CD4-positive, CD25-positive, alpha-beta regulatory T cell (primary cell): ENCODE measurements at regions not wholly inside any gene's neighbourhood (a gene's known extent, or its start where the extent isn't known, plus 50 kb on each side); places are given as distances from the start of the nearest gene placed in this dataset.
"Not testable (repeated sequence)": the region's sequence is repeated elsewhere in the genome, so short reads cannot be mapped to it uniquely, and the experiment has no call there.

Experiments used
- ATAC-seq, 2 donors: fragments of 150-1000 bp; cut with Tn5 transposase; one replicate each; pipeline ENCODE4 v1.10.0; 2021; ENCODE audit warnings: low read depth in 2 of 2, moderate number of reproducible peaks in 2 of 2, moderate library complexity in 1 of 2
- DNase-seq, 3 donors: peaks; one replicate each; pipeline versions ENCODE4 v3.0.0 to v3.0.0-alpha.2; 2012 to 2022; ENCODE audit warnings: mixed read lengths in 1 of 3
- H3K27ac ChIP-seq: one replicate; pipeline ENCODE4 v1.7.0; 2013; ENCODE audit warnings: mild to moderate bottlenecking, low read length; ENCODE audit not compliant: insufficient read depth, poor library complexity, severe bottlenecking
- H3K27me3 ChIP-seq: one replicate; pipeline ENCODE4 v1.7.0; 2013; ENCODE audit warnings: low read length; ENCODE audit not compliant: control insufficient read depth, insufficient read depth
- H3K36me3 ChIP-seq: one replicate; pipeline ENCODE4 v1.7.0; 2013; ENCODE audit warnings: mild to moderate bottlenecking, low read length, moderate library complexity; ENCODE audit not compliant: control insufficient read depth, insufficient read depth
- H3K4me1 ChIP-seq: 2 replicates; pipeline ENCODE4 v1.7.0; 2013; ENCODE audit warnings: mild to moderate bottlenecking, low read length; ENCODE audit not compliant: insufficient read depth, control insufficient read depth, poor library complexity, severe bottlenecking
- H3K4me3 ChIP-seq: one replicate; pipeline ENCODE4 v1.7.0; 2013; ENCODE audit warnings: low read depth, mild to moderate bottlenecking, low read length, moderate library complexity
- H3K9me3 ChIP-seq, 2 experiments: 1 replicate in 1 of 2; 2 replicates in 1 of 2; pipeline ENCODE4 v1.7.0; 2013; ENCODE audit warnings: low read length in 2 of 2, mild to moderate bottlenecking in 1 of 2, moderate library complexity in 1 of 2; ENCODE audit not compliant: control insufficient read depth in 2 of 2
- H3K27ac Mint-ChIP-seq, 3 donors: one replicate each; pipeline ENCODE4 v1.8.0; 2020 to 2022; ENCODE audit warnings: mild to moderate bottlenecking in 3 of 3, mixed read lengths in 3 of 3, moderate library complexity in 2 of 3
- H3K27me3 Mint-ChIP-seq: one replicate; pipeline ENCODE4 v1.8.0; 2022; ENCODE audit warnings: mild to moderate bottlenecking, mixed read lengths
- H3K36me3 Mint-ChIP-seq: one replicate; pipeline ENCODE4 v1.8.0; 2020; ENCODE audit warnings: mixed read lengths
- H3K4me1 Mint-ChIP-seq, 4 donors: one replicate each; pipeline ENCODE4 v1.8.0; 2020 to 2022; ENCODE audit warnings: mixed read lengths in 4 of 4, mild to moderate bottlenecking in 1 of 4
- H3K4me3 Mint-ChIP-seq, 4 donors: one replicate each; pipeline ENCODE4 v1.8.0; 2020 to 2022; ENCODE audit warnings: mild to moderate bottlenecking in 4 of 4, mixed read lengths in 4 of 4, moderate library complexity in 3 of 4
- H3K9me3 Mint-ChIP-seq, 7 donors: one replicate each; pipeline ENCODE4 v1.8.0; 2020 to 2022; ENCODE audit warnings: mixed read lengths in 7 of 7, mild to moderate bottlenecking in 3 of 7, moderate library complexity in 2 of 7

GRCh38 chr11:112532506-112532905 is 271.8 kb upstream of the PLET1 start:
- no peaks in the 10 kb centered on the region for H3K36me3 ChIP-seq
- H3K27me3 ChIP-seq: peaks cover 7% of the 10 kb centered on the region
- H3K27ac Mint-ChIP-seq: no peak overlapping the region
- H3K4me3 Mint-ChIP-seq: no peak overlapping the region
- H3K36me3 Mint-ChIP-seq: no peaks in the 10 kb centered on the region
- H3K4me1 ChIP-seq: no peaks in the 10 kb centered on the region
- peaks cover 0 to 3% (median 0%) of the 10 kb centered on the region in 7 donors for H3K9me3 Mint-ChIP-seq
- no peak overlapping the region for H3K27ac ChIP-seq
- no peak for DNase-seq
- H3K4me1 Mint-ChIP-seq: no peaks in the 10 kb centered on the region
- H3K27me3 Mint-ChIP-seq: no peaks in the 10 kb centered on the region
- H3K4me3 ChIP-seq: no peak overlapping the region
- no peaks in the 10 kb centered on the region for H3K9me3 ChIP-seq
- ATAC-seq: no peak

DNA sequence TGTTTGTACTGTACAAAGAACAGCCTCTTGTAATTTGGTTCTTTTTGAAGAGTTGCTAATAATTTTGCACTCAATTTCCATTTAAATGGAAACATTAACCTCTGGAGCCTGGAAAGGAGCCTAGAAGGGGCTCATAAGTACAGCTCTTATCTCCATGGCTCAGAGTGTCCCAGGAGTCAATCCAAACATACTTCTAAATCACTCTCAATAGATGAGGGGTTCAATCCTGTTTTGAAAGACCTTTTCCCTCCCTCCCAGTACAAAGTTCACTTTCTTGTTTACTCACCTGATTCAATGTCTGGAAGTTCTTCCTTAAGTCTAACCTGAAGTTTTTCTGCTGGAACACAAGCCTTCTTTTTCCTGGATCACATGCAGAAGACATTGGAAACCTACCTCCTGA is 273.0 kb upstream of the PLET1 start:
- Histone ChIP-seq H3K4me3 (no peak overlapping the region), H3K27ac (no peak overlapping the region)
- ATAC-seq: no peak

GRCh38 chr11:112534208-112534607 is 273.5 kb upstream of the PLET1 start:
- no peak for DNase-seq
- peaks cover 7% of the 10 kb centered on the region for H3K27me3 ChIP-seq
- no peaks in the 10 kb centered on the region for H3K4me1 Mint-ChIP-seq
- no peak overlapping the region for H3K4me3 ChIP-seq
- H3K9me3 ChIP-seq: no peaks in the 10 kb centered on the region
- no peaks in the 10 kb centered on the region for H3K36me3 Mint-ChIP-seq
- no peaks in the 10 kb centered on the region for H3K36me3 ChIP-seq
- no peak overlapping the region for H3K4me3 Mint-ChIP-seq
- no peaks in the 10 kb centered on the region for H3K27me3 Mint-ChIP-seq
- no peak overlapping the region for H3K27ac ChIP-seq
- no peak overlapping the region for H3K27ac Mint-ChIP-seq
- no peak for ATAC-seq
- peaks cover 0 to 3% (median 0%) of the 10 kb centered on the region in 7 donors for H3K9me3 Mint-ChIP-seq
- no peaks in the 10 kb centered on the region for H3K4me1 ChIP-seq

More for the DNA sequence above, 273.0 kb upstream of the PLET1 start:
- Mint-ChIP-seq H3K27me3 (no peaks in the 10 kb centered on the region), H3K36me3 (no peaks in the 10 kb centered on the region), H3K9me3 (peaks cover 0 to 3% (median 0%) of the 10 kb centered on the region in 7 donors), H3K27ac (no peak overlapping the region), H3K4me1 (no peaks in the 10 kb centered on the region), H3K4me3 (no peak overlapping the region)
- Histone ChIP-seq H3K4me1 (no peaks in the 10 kb centered on the region), H3K36me3 (no peaks in the 10 kb centered on the region), H3K9me3 (no peaks in the 10 kb centered on the region), H3K27me3 (peaks cover 7% of the 10 kb centered on the region)
- DNase-seq: no peak

- peaks cover 7% of the 10 kb centered on the region for H3K27me3 ChIP-seq
- H3K27me3 Mint-ChIP-seq: peaks cover 5% of the 10 kb centered on the region
- no peak overlapping the region for H3K27ac Mint-ChIP-seq
- no peaks in the 10 kb centered on the region for H3K36me3 ChIP-seq
- peaks cover 4 to 14% (median 6%) of the 10 kb centered on the region in 4 donors for H3K4me1 Mint-ChIP-seq
- H3K4me3 Mint-ChIP-seq: no peak overlapping the region
- H3K4me1 ChIP-seq: no peaks in the 10 kb centered on the region
- DNase-seq (no peak), ATAC-seq (no peak)
- no peaks in the 10 kb centered on the region for H3K9me3 ChIP-seq
- no peaks in the 10 kb centered on the region for H3K36me3 Mint-ChIP-seq
- no peak overlapping the region for H3K27ac ChIP-seq
- no peak overlapping the region for H3K4me3 ChIP-seq
- no peaks in the 10 kb centered on the region for H3K9me3 Mint-ChIP-seq
These were observed 276.4 kb upstream of the PLET1 start for GRCh38 chr11:112537026-112537425.

GRCh38 chr11:112537846-112538330 is 277.2 kb upstream of the PLET1 start:
- Histone ChIP-seq H3K27me3 (peaks cover 7% of the 10 kb centered on the region), H3K4me3 (no peak overlapping the region), H3K27ac (no peak overlapping the region), H3K9me3 (no peaks in the 10 kb centered on the region), H3K36me3 (no peaks in the 10 kb centered on the region), H3K4me1 (no peaks in the 10 kb centered on the region)
- Mint-ChIP-seq H3K9me3 (no peaks in the 10 kb centered on the region), H3K27ac (no peak overlapping the region), H3K4me1 (peaks cover 4 to 14% (median 6%) of the 10 kb centered on the region in 4 donors), H3K36me3 (no peaks in the 10 kb centered on the region), H3K4me3 (no peak overlapping the region), H3K27me3 (peaks cover 10% of the 10 kb centered on the region)
- no peak for ATAC-seq
- DNase-seq: no peak

- H3K36me3 Mint-ChIP-seq: no peaks in the 10 kb centered on the region
- no peaks in the 10 kb centered on the region for H3K4me1 ChIP-seq
- no peak overlapping the region for H3K4me3 Mint-ChIP-seq
- ATAC-seq (no peak), DNase-seq (no peak)
- H3K27me3 ChIP-seq: peaks cover 7% of the 10 kb centered on the region
- no peaks in the 10 kb centered on the region for H3K9me3 ChIP-seq
- no peak overlapping the region for H3K4me3 ChIP-seq
- peaks cover 10% of the 10 kb centered on the region for H3K27me3 Mint-ChIP-seq
- peaks cover 4 to 15% (median 6%) of the 10 kb centered on the region in 4 donors for H3K4me1 Mint-ChIP-seq
- H3K36me3 ChIP-seq: no peaks in the 10 kb centered on the region
- no peaks in the 10 kb centered on the region for H3K9me3 Mint-ChIP-seq
- H3K27ac Mint-ChIP-seq: no peak overlapping the region
- no peak overlapping the region for H3K27ac ChIP-seq
These were observed 278.0 kb upstream of the PLET1 start for GRCh38 chr11:112538534-112539280.

DNA sequence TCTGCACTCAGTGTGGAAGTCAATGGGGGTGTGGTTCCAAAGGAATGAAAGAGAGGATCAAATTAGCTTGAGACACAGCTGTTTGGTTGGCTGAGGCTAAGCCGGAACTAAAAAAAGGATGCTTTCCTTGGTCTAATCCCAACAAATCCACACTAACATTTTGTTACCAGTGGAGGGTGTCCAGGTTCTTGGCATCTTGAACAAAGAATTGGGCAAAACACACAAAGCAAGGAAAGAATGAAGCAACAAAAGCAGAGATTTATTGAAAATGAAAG is 278.6 kb upstream of the PLET1 start:
- not testable (repeated sequence) for H3K36me3 ChIP-seq, H3K4me3 Mint-ChIP-seq, DNase-seq, H3K27me3 ChIP-seq, H3K27ac ChIP-seq, H3K4me1 ChIP-seq, H3K9me3 ChIP-seq, H3K27me3 Mint-ChIP-seq, H3K4me3 ChIP-seq, ATAC-seq, H3K9me3 Mint-ChIP-seq, H3K36me3 Mint-ChIP-seq
- peaks cover 4 to 16% (median 6%) of the 10 kb centered on the region in 4 donors for H3K4me1 Mint-ChIP-seq
- H3K27ac Mint-ChIP-seq: peak overlapping the region in 1 of 3 donors; percentile 70

DNA sequence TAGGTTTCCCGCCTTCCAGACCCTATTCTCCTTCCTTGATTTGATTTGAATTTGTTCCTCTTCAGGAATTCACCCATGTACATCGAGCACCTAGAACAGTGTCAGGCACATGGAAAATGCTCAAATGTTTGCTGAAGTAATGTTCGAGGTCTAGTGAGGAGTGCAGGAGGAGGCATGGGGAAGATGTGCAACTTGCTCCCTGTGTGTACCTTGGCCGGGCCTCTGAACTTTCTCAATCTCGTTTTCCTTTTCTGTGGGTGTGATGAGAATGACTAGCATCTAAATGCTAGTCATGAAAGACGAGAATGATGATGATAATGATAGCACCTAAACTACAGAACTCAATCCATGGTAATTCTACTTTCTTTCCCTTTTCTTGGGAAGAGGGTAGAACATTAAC is 279.1 kb upstream of the PLET1 start:
- Mint-ChIP-seq H3K27me3 (peaks cover 10% of the 10 kb centered on the region), H3K9me3 (peaks cover 0 to 2% (median 0%) of the 10 kb centered on the region in 7 donors), H3K36me3 (no peaks in the 10 kb centered on the region), H3K27ac (no peak overlapping the region), H3K4me1 (peaks cover 4 to 16% (median 6%) of the 10 kb centered on the region in 4 donors), H3K4me3 (peak overlapping the region in 1 of 4 donors; percentile 5)
- Histone ChIP-seq H3K36me3 (no peaks in the 10 kb centered on the region), H3K27ac (no peak overlapping the region), H3K27me3 (peaks cover 4% of the 10 kb centered on the region), H3K4me1 (no peaks in the 10 kb centered on the region), H3K4me3 (no peak overlapping the region), H3K9me3 (no peaks in the 10 kb centered on the region)
- no peak for ATAC-seq
- no peak for DNase-seq
